Astrocyte (in vitro differentiated cells and primary cell): ENCODE measurements at regions not wholly inside any gene's neighbourhood (a gene's known extent, or its start where the extent isn't known, plus 50 kb on each side); places are given as distances from the start of the nearest gene placed in this dataset.

Source experiments
- CTCF ChIP-seq: IDR thresholded peaks from 2 replicates; pipeline ENCODE4 v1.5.1; 2011; ENCODE audit warnings: low read depth, mild to moderate bottlenecking, inconsistent platforms, low read length, moderate library complexity; ENCODE audit not compliant: insufficient read depth
- EZH2 ChIP-seq: IDR thresholded peaks from 2 replicates; pipeline ENCODE4 v1.6.1; 2012; ENCODE audit warnings: mild to moderate bottlenecking, low read length, inconsistent platforms; ENCODE audit not compliant: insufficient read depth

- TF ChIP-seq CTCF = no peak
- TF ChIP-seq EZH2 = no peak
Observed at GRCh38 chr10:111887266-111887665, 296.3 kb downstream of the GPAM start.
